ENCODE measurements at regions not wholly inside any gene's neighbourhood (a gene's known extent, or its start where the extent isn't known, plus 50 kb on each side); places are given as distances from the start of the nearest gene placed in this dataset.

GRCh38 chr4:189083769-189084168 lies 856.9 kb upstream of the FRG1 start:
- H3K27ac ChIP-seq (ENCODE audit: low read length), result no peak overlapping the region
- H3K27me3 ChIP-seq (ENCODE audit: control insufficient read depth, insufficient read depth, low read length), result no peaks in the 10 kb centered on the region
- BruUV-seq (replicated peaks), result no TSS peak
- no peaks in the 10 kb centered on the region for H3K4me1 ChIP-seq (ENCODE audit: control insufficient read depth, insufficient read depth, low read length)
- POLR2A ChIA-PET, result no interaction called here
- H3K36me3 ChIP-seq (ENCODE audit: control insufficient read depth, insufficient read depth, low read length), result no peaks in the 10 kb centered on the region
- H3K4me3 ChIP-seq (ENCODE audit: low read depth in 2 of 2, low read length in 2 of 2), result no peak overlapping the region
- in situ Hi-C loops (cut with HindIII; ENCODE audit: low pct_unique_long_range_greater_than_20kb, low sequenced_read_pairs) (no loop called here), intact Hi-C loops (cut with micrococcal nuclease; ENCODE audit: unreplicated experiment) (no loop called here)
- DNase-seq (ENCODE audit: low read depth, low spot score) (no peak), ATAC-seq (no peak)
- H3K9me3 ChIP-seq (ENCODE audit: control insufficient read depth, insufficient read depth, low read depth, low read length), result no peaks in the 10 kb centered on the region
- TF ChIP-seq SIN3A (IDR thresholded peaks at IDR 0.05; ENCODE audit: borderline replicate concordance, insufficient read depth, low read depth, low read length) (no peak), TCF7L2 (IDR thresholded peaks at IDR 0.05; ENCODE audit: low read depth, low read length) (no peak), REST (IDR thresholded peaks at IDR 0.05; ENCODE audit: insufficient read depth in 1 of 2, low read depth in 2 of 2, low read length in 1 of 2) (no peak), CTCF (IDR thresholded peaks at IDR 0.05) (no peak), POLR2AphosphoS5 (IDR thresholded peaks at IDR 0.05; ENCODE audit: low read depth, low read length) (no peak)
- CTCF ChIA-PET, result no interaction called here

GRCh38 chr4:189084671-189085070 lies 856.0 kb upstream of the FRG1 start:
- POLR2A ChIA-PET, result no interaction called here
- intact Hi-C loops (cut with micrococcal nuclease; ENCODE audit: unreplicated experiment), result no loop called here
- H3K4me1 ChIP-seq (ENCODE audit: control insufficient read depth, insufficient read depth, low read length), result no peaks in the 10 kb centered on the region
- H3K27ac ChIP-seq (ENCODE audit: low read length), result no peak overlapping the region
- no peaks in the 10 kb centered on the region for H3K27me3 ChIP-seq (ENCODE audit: control insufficient read depth, insufficient read depth, low read length)
- no peaks in the 10 kb centered on the region for H3K9me3 ChIP-seq (ENCODE audit: control insufficient read depth, insufficient read depth, low read depth, low read length)
- DNase-seq (ENCODE audit: low read depth, low spot score) (no peak), ATAC-seq (no peak)
- no peak overlapping the region for H3K4me3 ChIP-seq (ENCODE audit: low read depth in 2 of 2, low read length in 2 of 2)
- BruUV-seq (replicated peaks), result no TSS peak
- TF ChIP-seq SIN3A (IDR thresholded peaks at IDR 0.05; ENCODE audit: borderline replicate concordance, insufficient read depth, low read depth, low read length) (no peak), REST (IDR thresholded peaks at IDR 0.05; ENCODE audit: insufficient read depth in 1 of 2, low read depth in 2 of 2, low read length in 1 of 2) (no peak), TCF7L2 (IDR thresholded peaks at IDR 0.05; ENCODE audit: low read depth, low read length) (no peak), CTCF (IDR thresholded peaks at IDR 0.05) (no peak), POLR2AphosphoS5 (IDR thresholded peaks at IDR 0.05; ENCODE audit: low read depth, low read length) (no peak)
- in situ Hi-C loops (cut with HindIII; ENCODE audit: low pct_unique_long_range_greater_than_20kb, low sequenced_read_pairs), result no loop called here
- no peaks in the 10 kb centered on the region for H3K36me3 ChIP-seq (ENCODE audit: control insufficient read depth, insufficient read depth, low read length)
- CTCF ChIA-PET, result interaction anchor here (0.6 to 0.7 kb wide), 2 partner anchors 30 to 491 kb away, joined by 3 to 11 read pairs; no protein-coding TSS in a partner anchor
